HG03097 (cell line): ENCODE measurements at regions not wholly inside any gene's neighbourhood (a gene's known extent, or its start where the extent isn't known, plus 50 kb on each side); places are given as distances from the start of the nearest gene placed in this dataset.

ENCODE experiments used
- ATAC-seq: cut with Tn5 transposase; IDR thresholded peaks from one replicate; pipeline ENCODE4 v1.9.1; 2021; ENCODE audit not compliant: unreplicated experiment, low FRiP score

GRCh38 chr2:204090021-204090420 is 153.5 kb downstream of the ICOS start:
- ATAC-seq: no peak

- no peak for ATAC-seq
Observed at GRCh38 chr2:204104811-204105210, 168.2 kb downstream of the ICOS start.

GRCh38 chr2:204108330-204108751 is 171.8 kb downstream of the ICOS start:
- no peak for ATAC-seq

GRCh38 chr2:204108781-204109295 is 172.3 kb downstream of the ICOS start:
- no peak for ATAC-seq

- no peak for ATAC-seq
Observed at GRCh38 chr2:204109681-204110080, 173.1 kb downstream of the ICOS start.

- ATAC-seq: peak; percentile 88
Observed at GRCh38 chr2:204110338-204110741, 173.8 kb downstream of the ICOS start.

- ATAC-seq: no peak
Observed at GRCh38 chr2:204110751-204111516, 174.4 kb downstream of the ICOS start.

- ATAC-seq: no peak
Observed at GRCh38 chr2:204112084-204112770, 175.7 kb downstream of the ICOS start.

- ATAC-seq: no peak
Observed at GRCh38 chr2:204114295-204115136, 178.0 kb downstream of the ICOS start.

- no peak for ATAC-seq
Observed at GRCh38 chr2:204115137-204116056, 178.8 kb downstream of the ICOS start.

- no peak for ATAC-seq
Observed at GRCh38 chr2:204116159-204116792, 179.7 kb downstream of the ICOS start.

- ATAC-seq: no peak
Observed at GRCh38 chr2:204122425-204122824, 185.9 kb downstream of the ICOS start.

GRCh38 chr2:204124140-204124750 is 187.7 kb downstream of the ICOS start:
- no peak for ATAC-seq

- ATAC-seq: no peak
Observed at GRCh38 chr2:204126705-204127104, 190.1 kb downstream of the ICOS start.

- no peak for ATAC-seq
Observed at GRCh38 chr2:204127238-204127637, 190.7 kb downstream of the ICOS start.

GRCh38 chr2:204129591-204130294 is 193.2 kb downstream of the ICOS start:
- ATAC-seq: no peak

GRCh38 chr2:204131621-204132020 is 195.1 kb downstream of the ICOS start:
- ATAC-seq: no peak

GRCh38 chr2:204133476-204133875 is 196.9 kb downstream of the ICOS start:
- no peak for ATAC-seq
